Skeletal muscle cell (primary cell): ENCODE measurements at regions not wholly inside any gene's neighbourhood (a gene's known extent, or its start where the extent isn't known, plus 50 kb on each side); places are given as distances from the start of the nearest gene placed in this dataset.
"Not testable (repeated sequence)": the region's sequence is repeated elsewhere in the genome, so short reads cannot be mapped to it uniquely, and the experiment has no call there.

Experiments used
- DNase-seq: peaks from one replicate; pipeline ENCODE4 v3.0.0-alpha.2; 2010; ENCODE audit warnings: low read depth
- H3K4me3 ChIP-seq: 2 replicates; pipeline ENCODE4 v1.5.1; 2011; ENCODE audit warnings: low read depth, mild to moderate bottlenecking, control low read depth, low read length, moderate library complexity

GRCh38 chr6:4220558-4220957 is 85.2 kb upstream of the ECI2 start:
- DNase-seq: no peak
- H3K4me3 ChIP-seq: no peak overlapping the region

DNA sequence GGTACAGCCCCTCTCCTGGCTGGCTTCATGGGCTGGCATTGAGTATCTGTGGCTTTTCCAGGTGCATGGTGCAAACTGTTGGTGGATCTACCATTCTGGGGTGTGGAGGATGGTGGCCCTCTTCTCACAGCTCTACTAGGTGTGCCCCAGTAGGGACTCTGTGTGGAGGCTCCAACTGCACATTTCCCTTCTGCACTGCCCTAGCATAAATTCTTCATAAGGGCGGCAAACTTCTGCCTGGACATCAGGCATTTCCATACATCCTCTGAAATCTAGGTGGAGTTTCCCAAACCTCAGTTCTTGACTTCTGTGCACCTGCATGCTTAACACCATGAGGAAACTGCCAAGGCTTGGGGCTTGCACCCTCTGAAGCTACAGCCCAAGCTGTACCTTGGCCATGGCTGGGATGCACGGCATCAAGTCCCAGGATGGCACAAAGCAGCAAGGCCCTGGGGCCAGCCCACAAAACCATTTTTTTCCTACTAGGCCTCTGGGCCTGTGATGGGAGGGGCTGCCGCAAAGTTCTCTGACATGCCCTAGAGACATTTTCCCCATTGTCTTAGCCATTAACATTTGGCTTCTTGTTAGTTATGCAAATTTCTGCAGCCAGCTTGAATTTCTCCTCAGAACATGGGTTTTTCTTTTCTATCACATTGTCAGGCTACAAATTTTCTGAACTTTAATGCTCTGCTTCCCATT is 83.4 kb upstream of the ECI2 start:
- H3K4me3 ChIP-seq, DNase-seq: not testable (repeated sequence)

GRCh38 chr6:4212588-4212987 is 77.2 kb upstream of the ECI2 start:
- no peak for DNase-seq
- H3K4me3 ChIP-seq: no peak overlapping the region

DNA sequence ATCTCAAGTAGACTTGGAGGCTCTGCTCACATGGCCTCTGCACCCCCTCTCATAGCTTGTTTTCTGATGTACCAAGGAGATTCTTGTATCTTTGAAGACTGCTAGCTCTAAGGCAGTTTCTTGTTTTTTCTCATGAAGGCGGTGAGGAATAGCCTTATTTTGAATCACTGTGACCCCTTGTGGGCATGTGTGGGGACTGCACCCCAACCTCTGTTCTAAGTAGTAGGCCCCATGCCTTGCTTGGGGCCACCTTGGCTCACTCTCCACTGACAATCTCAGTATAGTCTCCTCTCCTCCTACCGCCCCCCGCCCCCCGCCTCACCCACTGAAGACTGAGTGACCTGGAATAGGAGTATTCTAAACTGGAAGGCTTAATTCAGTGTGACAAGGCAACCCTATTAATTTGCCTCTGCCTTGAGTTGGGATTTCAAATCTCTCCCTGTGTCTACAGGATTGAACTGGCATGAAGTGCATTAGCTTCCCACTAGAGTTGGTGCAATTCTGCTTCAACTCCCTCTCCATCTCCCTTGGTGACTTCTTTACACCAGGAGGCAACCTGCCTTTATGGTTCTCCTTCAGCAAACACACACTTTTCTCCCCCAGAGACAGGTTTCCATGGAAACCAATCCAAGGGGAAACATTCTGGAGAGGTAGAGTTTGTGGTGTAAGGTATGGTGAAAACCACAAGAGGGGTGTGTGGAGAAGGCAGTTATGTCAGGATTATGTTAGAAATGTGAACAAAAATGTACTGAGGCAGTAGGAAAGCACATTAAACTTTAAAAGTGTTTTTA is 75.4 kb upstream of the ECI2 start:
- H3K4me3 ChIP-seq: no peak overlapping the region
- peak; percentile 19 for DNase-seq

- no peak overlapping the region for H3K4me3 ChIP-seq
- no peak for DNase-seq
Observed at GRCh38 chr6:4209196-4209595, 73.8 kb upstream of the ECI2 start.

GRCh38 chr6:4208158-4208557 is 72.8 kb upstream of the ECI2 start:
- DNase-seq: no peak
- no peak overlapping the region for H3K4me3 ChIP-seq

DNA sequence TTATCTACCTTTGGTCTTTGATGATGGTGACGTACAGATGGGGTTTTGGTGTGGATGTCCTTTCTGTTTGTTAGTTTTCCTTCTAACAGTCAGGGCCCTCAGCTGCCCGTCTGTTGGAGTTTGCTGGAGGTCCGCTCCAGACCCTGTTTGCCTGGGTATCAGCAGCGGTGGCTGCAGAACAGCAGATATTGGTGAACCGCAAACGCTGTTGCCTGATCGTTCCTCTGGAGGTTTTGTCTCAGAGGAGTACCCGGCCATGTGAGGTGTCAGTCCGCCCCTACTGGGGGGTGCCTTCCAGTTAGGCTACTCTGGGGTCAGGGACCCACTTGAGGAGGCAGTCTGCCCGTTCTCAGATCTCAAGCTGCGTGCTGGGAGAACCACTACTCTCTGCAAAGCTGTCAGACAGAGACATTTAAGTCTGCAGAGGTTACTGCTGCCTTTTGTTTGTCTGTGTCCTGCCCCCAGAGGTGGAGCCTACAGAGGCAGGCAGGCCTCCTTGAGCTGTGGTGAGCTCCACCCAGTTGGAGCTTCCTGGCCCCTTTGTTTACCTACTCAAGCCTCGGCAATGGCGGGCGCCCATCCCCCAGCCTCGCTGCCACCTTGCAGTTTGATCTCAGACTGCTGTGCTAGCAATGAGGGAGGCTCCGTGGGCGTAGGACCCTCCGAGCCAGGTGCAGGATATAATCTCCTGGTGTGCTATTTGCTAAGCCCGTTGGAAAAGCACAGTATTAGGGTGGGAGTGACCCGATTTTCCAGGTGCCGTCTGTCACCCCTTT is 68.5 kb upstream of the ECI2 start:
- not testable (repeated sequence) for DNase-seq, H3K4me3 ChIP-seq

DNA sequence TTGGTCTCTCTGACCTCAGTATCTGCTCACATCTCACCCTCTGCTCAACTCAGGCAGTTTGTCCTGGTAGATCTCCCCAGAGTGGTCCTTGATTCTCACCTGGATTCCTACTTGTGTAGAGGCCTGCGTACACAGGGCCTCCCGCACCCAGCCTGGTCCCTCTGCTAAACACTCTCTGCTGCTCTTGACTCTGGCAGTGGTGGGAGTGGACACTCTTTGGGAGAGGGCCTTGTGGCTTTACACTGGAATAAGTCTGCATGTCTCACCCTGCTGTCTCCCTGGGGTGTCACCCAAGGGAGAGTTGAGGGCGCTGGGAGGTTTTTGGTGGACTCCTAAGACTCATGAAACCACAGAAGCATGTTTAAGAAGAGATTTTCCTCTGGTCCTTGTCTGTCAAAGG is 57.3 kb upstream of the ECI2 start:
- H3K4me3 ChIP-seq: no peak overlapping the region
- DNase-seq: no peak

- DNase-seq: no peak
- H3K4me3 ChIP-seq: no peak overlapping the region
Observed at GRCh38 chr6:4192173-4192572, 56.8 kb upstream of the ECI2 start.

GRCh38 chr6:4191271-4191721 is 55.9 kb upstream of the ECI2 start:
- H3K4me3 ChIP-seq: no peak overlapping the region
- no peak for DNase-seq

GRCh38 chr6:4189249-4189648 is 53.9 kb upstream of the ECI2 start:
- no peak overlapping the region for H3K4me3 ChIP-seq
- no peak for DNase-seq

DNA sequence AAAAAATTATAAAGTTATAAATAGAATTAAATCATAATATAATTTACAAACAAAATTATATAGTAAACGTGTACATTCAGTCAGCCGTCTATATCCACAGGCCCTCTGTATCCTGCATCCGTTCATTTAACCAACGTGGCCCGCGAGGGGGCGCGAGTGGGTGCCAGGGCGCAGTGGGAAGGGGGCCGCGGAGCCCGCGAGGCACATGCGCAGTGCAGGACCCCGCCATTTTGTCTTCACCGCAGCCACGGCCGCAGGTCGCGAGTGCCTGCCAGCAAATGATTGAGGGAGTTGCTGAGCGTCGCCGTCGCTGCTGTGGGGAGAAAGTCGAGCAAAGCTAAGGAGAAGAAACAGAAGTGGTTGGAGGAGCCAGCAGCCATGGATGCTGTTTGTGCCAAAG is 53.4 kb upstream of the ECI2 start:
- DNase-seq: no peak
- no peak overlapping the region for H3K4me3 ChIP-seq

DNA sequence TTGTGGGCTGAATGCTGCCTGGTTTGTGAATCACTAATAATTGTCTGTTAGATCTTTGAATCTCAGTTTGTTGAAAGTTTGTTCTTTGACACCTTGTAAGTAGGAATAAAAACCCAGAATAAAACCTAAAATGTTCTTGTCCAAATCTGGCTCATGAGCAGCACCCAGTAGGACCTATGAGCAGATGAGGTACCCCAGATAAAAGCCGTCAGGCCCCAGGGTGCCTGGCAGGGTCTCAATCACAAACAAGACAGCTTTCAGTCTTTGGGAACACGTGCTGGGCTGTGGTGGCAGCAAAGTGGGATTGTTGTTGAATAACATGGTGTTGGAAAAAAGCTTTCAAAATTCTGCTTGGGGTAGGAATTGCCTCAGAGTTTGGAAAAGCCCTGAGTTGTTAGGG is 52.1 kb upstream of the ECI2 start:
- H3K4me3 ChIP-seq: no peak overlapping the region
- DNase-seq: no peak

DNA sequence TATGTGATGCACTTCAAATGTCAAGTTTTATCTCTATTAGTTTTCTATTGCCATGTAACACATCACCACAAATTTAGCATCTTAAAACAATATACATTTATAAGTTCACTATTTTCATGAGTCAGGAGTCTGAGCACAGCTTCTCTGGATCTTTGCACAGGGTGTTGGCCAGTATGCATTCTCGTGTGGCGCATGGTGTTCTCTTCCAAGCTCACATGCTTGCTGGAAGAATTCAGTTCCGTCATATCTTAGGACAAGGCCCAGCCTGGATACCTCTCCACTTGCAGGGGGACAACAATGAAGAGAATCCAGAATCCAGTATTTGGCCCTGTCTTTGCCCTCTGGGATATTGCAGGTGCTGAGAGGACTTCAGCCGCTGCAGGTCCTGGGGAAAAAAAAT is 51.0 kb upstream of the ECI2 start:
- DNase-seq: no peak
- H3K4me3 ChIP-seq: no peak overlapping the region

GRCh38 chr6:4185846-4186245 is 50.5 kb upstream of the ECI2 start:
- no peak overlapping the region for H3K4me3 ChIP-seq
- no peak for DNase-seq

GRCh38 chr6:4185419-4185818 is 50.0 kb upstream of the ECI2 start:
- DNase-seq: no peak
- no peak overlapping the region for H3K4me3 ChIP-seq
